GM21786 (cell line): ENCODE measurements at regions not wholly inside any gene's neighbourhood (a gene's known extent, or its start where the extent isn't known, plus 50 kb on each side); places are given as distances from the start of the nearest gene placed in this dataset.
"Not testable (repeated sequence)": the region's sequence is repeated elsewhere in the genome, so short reads cannot be mapped to it uniquely, and the experiment has no call there.

Experiments used
- ATAC-seq: cut with Tn5 transposase; IDR thresholded peaks from one replicate; pipeline ENCODE4 v1.9.1; 2021; ENCODE audit not compliant: unreplicated experiment

GRCh38 chr2:153420394-153420793 lies 58.2 kb downstream of the RPRM start:
- no peak for ATAC-seq

- no peak for ATAC-seq
Observed at GRCh38 chr2:153417077-153417476, 61.5 kb downstream of the RPRM start.

GRCh38 chr2:153416071-153416470 lies 62.5 kb downstream of the RPRM start:
- ATAC-seq, result no peak

GRCh38 chr2:153408710-153409385 lies 69.7 kb downstream of the RPRM start:
- no peak for ATAC-seq

- no peak for ATAC-seq
Observed at GRCh38 chr2:153405196-153405595, 73.4 kb downstream of the RPRM start.

GRCh38 chr2:153404792-153405191 lies 73.8 kb downstream of the RPRM start:
- ATAC-seq, result no peak

- no peak for ATAC-seq
Observed at GRCh38 chr2:153403940-153404339, 74.6 kb downstream of the RPRM start.

GRCh38 chr2:153403352-153403751 lies 75.2 kb downstream of the RPRM start:
- not testable (repeated sequence) for ATAC-seq

GRCh38 chr2:153394686-153395085 lies 83.9 kb downstream of the RPRM start:
- no peak for ATAC-seq

- no peak for ATAC-seq
Observed at GRCh38 chr2:153394247-153394646, 84.3 kb downstream of the RPRM start.

- no peak for ATAC-seq
Observed at GRCh38 chr2:153393518-153393917, 85.0 kb downstream of the RPRM start.

GRCh38 chr2:153391131-153391530 lies 87.4 kb downstream of the RPRM start:
- ATAC-seq, result no peak

GRCh38 chr2:153388246-153388645 lies 90.3 kb downstream of the RPRM start:
- no peak for ATAC-seq

- no peak for ATAC-seq
Observed at GRCh38 chr2:153387203-153387602, 91.4 kb downstream of the RPRM start.

GRCh38 chr2:153386481-153386897 lies 92.1 kb downstream of the RPRM start:
- no peak for ATAC-seq

- ATAC-seq, result no peak
Observed at GRCh38 chr2:153373510-153374279, 104.9 kb downstream of the RPRM start.

- no peak for ATAC-seq
Observed at GRCh38 chr2:153360239-153360638, 118.3 kb downstream of the RPRM start.

GRCh38 chr2:153354377-153354776 lies 124.2 kb downstream of the RPRM start:
- no peak for ATAC-seq

GRCh38 chr2:153349603-153350002 lies 129.0 kb downstream of the RPRM start:
- no peak for ATAC-seq

GRCh38 chr2:153347818-153348495 lies 130.6 kb downstream of the RPRM start:
- no peak for ATAC-seq

- no peak for ATAC-seq
Observed at GRCh38 chr2:153320879-153321278, 157.7 kb downstream of the RPRM start.

GRCh38 chr2:153311432-153311831 lies 167.1 kb downstream of the RPRM start:
- no peak for ATAC-seq
